MM.1S (cell line): ENCODE measurements at regions not wholly inside any gene's neighbourhood (a gene's known extent, or its start where the extent isn't known, plus 50 kb on each side); places are given as distances from the start of the nearest gene placed in this dataset.

Experiments used
- DNase-seq: peaks from one replicate; pipeline ENCODE4 v3.0.0-alpha.2; 2015
- H2AFZ ChIP-seq: fragments of 300-600 bp; sonication (generic); 2 replicates; pipeline ENCODE4 v1.6.0; 2016; ENCODE audit warnings: antibody characterized with exemption, low read length
- H3F3A ChIP-seq: fragments of 300-600 bp; sonication (generic); 2 replicates; pipeline ENCODE4 v1.6.1; 2016; ENCODE audit warnings: mild to moderate bottlenecking, antibody characterized with exemption, low read length, moderate library complexity, mixed read lengths; ENCODE audit not compliant: insufficient read depth
- H3K27ac ChIP-seq: fragments of 300-600 bp; sonication (generic); 2 replicates; pipeline ENCODE4 v1.5.1; 2016; ENCODE audit warnings: mild to moderate bottlenecking, low read length
- H3K27me3 ChIP-seq: fragments of 300-600 bp; sonication (generic); replicated peaks from 2 replicates; pipeline ENCODE4 v1.6.0; 2016; ENCODE audit warnings: low read length; ENCODE audit not compliant: insufficient read depth
- H3K36me3 ChIP-seq: fragments of 300-600 bp; sonication (generic); replicated peaks from 2 replicates; pipeline ENCODE4 v1.6.1; 2016; ENCODE audit warnings: mild to moderate bottlenecking, low read length, mixed read lengths; ENCODE audit not compliant: insufficient read depth
- H3K4me1 ChIP-seq: fragments of 300-600 bp; sonication (generic); 2 replicates; pipeline ENCODE4 v1.6.1; 2016; ENCODE audit warnings: low read length, mixed read lengths
- H3K4me2 ChIP-seq: fragments of 300-600 bp; sonication (generic); 2 replicates; pipeline ENCODE4 v1.6.0; 2016; ENCODE audit warnings: low read depth, low read length
- H3K4me3 ChIP-seq: fragments of 300-600 bp; sonication (generic); 2 replicates; pipeline ENCODE4 v1.5.1; 2016; ENCODE audit warnings: low read length, mixed read lengths
- H3K79me2 ChIP-seq: fragments of 300-600 bp; sonication (generic); 2 replicates; pipeline ENCODE4 v1.6.1; 2016; ENCODE audit warnings: mixed run types, low read length, mixed read lengths
- H3K9ac ChIP-seq: fragments of 300-600 bp; sonication (generic); 2 replicates; pipeline ENCODE4 v1.6.1; 2016; ENCODE audit warnings: low read length, mixed read lengths
- H3K9me2 ChIP-seq: fragments of 300-600 bp; sonication (generic); replicated peaks from 2 replicates; pipeline ENCODE4 v1.6.1; 2016; ENCODE audit warnings: mild to moderate bottlenecking, low read length, mixed read lengths; ENCODE audit not compliant: insufficient read depth
- H3K9me3 ChIP-seq: fragments of 300-600 bp; sonication (generic); replicated peaks from 2 replicates; pipeline ENCODE4 v1.6.1; 2016; ENCODE audit warnings: mild to moderate bottlenecking, low read length, mixed read lengths; ENCODE audit not compliant: insufficient read depth
- H4K20me1 ChIP-seq: fragments of 300-600 bp; sonication (generic); 2 replicates; pipeline ENCODE4 v1.6.1; 2016; ENCODE audit warnings: mild to moderate bottlenecking, low read length, moderate library complexity, mixed read lengths; ENCODE audit not compliant: insufficient read depth
- CTCF ChIP-seq: fragments of 300-600 bp; sonication (generic); IDR thresholded peaks from 2 replicates; pipeline ENCODE4 v1.5.1; 2016; ENCODE audit warnings: antibody characterized with exemption, low read length, mixed read lengths
- EZH2 ChIP-seq: fragments of 300-600 bp; sonication (generic); optimal IDR thresholded peaks from 2 replicates; pipeline ENCODE3; 2017; ENCODE audit warnings: low read depth, mild to moderate bottlenecking, antibody characterized with exemption, low read length, mixed read lengths
- EZH2phosphoT487 ChIP-seq: fragments of 300-600 bp; sonication (generic); IDR thresholded peaks from 2 replicates; pipeline ENCODE4 v1.6.1; 2018; ENCODE audit warnings: antibody characterized with exemption, low read length

- Histone ChIP-seq H3K27ac (no peak overlapping the region), H3K9ac (no peak overlapping the region), H4K20me1 (no peaks in the 10 kb centered on the region), H3F3A (no peaks in the 10 kb centered on the region), H3K79me2 (no peaks in the 10 kb centered on the region), H2AFZ (no peak overlapping the region), H3K9me2 (no peaks in the 10 kb centered on the region), H3K4me1 (no peaks in the 10 kb centered on the region), H3K27me3 (no peaks in the 10 kb centered on the region), H3K4me3 (no peak overlapping the region), H3K36me3 (no peaks in the 10 kb centered on the region), H3K9me3 (no peaks in the 10 kb centered on the region), H3K4me2 (no peak overlapping the region)
- no peak for DNase-seq
- no peak for TF ChIP-seq EZH2
- TF ChIP-seq EZH2phosphoT487 = no peak
- TF ChIP-seq CTCF = no peak
Measured at GRCh38 chr12:24748326-24748725, 200.6 kb downstream of the BCAT1 start.

- Histone ChIP-seq H3K4me3 (no peak overlapping the region), H3K9me3 (no peaks in the 10 kb centered on the region), H3F3A (no peaks in the 10 kb centered on the region), H3K36me3 (no peaks in the 10 kb centered on the region), H3K79me2 (no peaks in the 10 kb centered on the region), H3K4me2 (no peak overlapping the region), H3K4me1 (no peaks in the 10 kb centered on the region), H3K27ac (no peak overlapping the region), H4K20me1 (no peaks in the 10 kb centered on the region), H2AFZ (no peak overlapping the region), H3K27me3 (no peaks in the 10 kb centered on the region), H3K9me2 (no peaks in the 10 kb centered on the region), H3K9ac (no peak overlapping the region)
- TF ChIP-seq EZH2 (no peak), CTCF (no peak), EZH2phosphoT487 (no peak)
- DNase-seq = no peak
Measured at GRCh38 chr12:24746864-24747263, 202.0 kb downstream of the BCAT1 start.

GRCh38 chr12:24746006-24746671 lies 202.8 kb downstream of the BCAT1 start:
- no peak overlapping the region for H3K4me2 ChIP-seq
- H3K9me2 ChIP-seq = no peaks in the 10 kb centered on the region
- H3K9ac ChIP-seq = no peak overlapping the region
- no peaks in the 10 kb centered on the region for H3K4me1 ChIP-seq
- no peak overlapping the region for H3K27ac ChIP-seq
- H2AFZ ChIP-seq = no peak overlapping the region
- no peaks in the 10 kb centered on the region for H4K20me1 ChIP-seq
- no peaks in the 10 kb centered on the region for H3K79me2 ChIP-seq
- H3K27me3 ChIP-seq = no peaks in the 10 kb centered on the region
- no peak overlapping the region for H3K4me3 ChIP-seq
- no peaks in the 10 kb centered on the region for H3F3A ChIP-seq
- H3K36me3 ChIP-seq = no peaks in the 10 kb centered on the region
- no peak for DNase-seq
- TF ChIP-seq CTCF = no peak
- no peak for TF ChIP-seq EZH2
- no peaks in the 10 kb centered on the region for H3K9me3 ChIP-seq
